Vagina (tissue), 2 donors: ENCODE measurements at regions not wholly inside any gene's neighbourhood (a gene's known extent, or its start where the extent isn't known, plus 50 kb on each side); places are given as distances from the start of the nearest gene placed in this dataset.
"Not testable (repeated sequence)": the region's sequence is repeated elsewhere in the genome, so short reads cannot be mapped to it uniquely, and the experiment has no call there.

ENCODE experiments used
- DNase-seq, 2 donors: peaks; one replicate each; pipeline ENCODE4 v3.0.0-alpha.2; 2017; ENCODE audit errors: extremely low spot score in 2 of 2
- H3K27ac ChIP-seq: fragments of 200-600 bp; sonication (generic); one replicate; pipeline ENCODE4 v1.5.1; 2019
- H3K27me3 ChIP-seq: fragments of 200-600 bp; sonication (generic); one replicate; pipeline ENCODE4 v1.5.1; 2019
- H3K36me3 ChIP-seq, 2 donors: fragments of 200-600 bp; sonication (generic); one replicate each; pipeline ENCODE4 v1.5.1; 2017 to 2019
- H3K4me1 ChIP-seq: fragments of 200-600 bp; sonication (generic); one replicate; pipeline ENCODE4 v1.5.1; 2019
- H3K4me3 ChIP-seq, 2 donors: fragments of 200-600 bp; sonication (generic); 1 replicate in 1 of 2; 2 replicates in 1 of 2; pipeline ENCODE4 v1.5.1; 2016 to 2019
- H3K9me3 ChIP-seq: fragments of 200-600 bp; sonication (generic); one replicate; pipeline ENCODE4 v1.5.1; 2019
- CTCF ChIP-seq, 3 experiments: fragments of 450-650 bp in 2 of 3; fragments of 200-600 bp in 1 of 3; sonication (generic) in 1 of 3; IDR thresholded peaks; one replicate each; pipeline ENCODE4 v1.5.1; 2017 to 2019; ENCODE audit warnings: antibody characterized with exemption in 3 of 3, mild to moderate bottlenecking in 2 of 3, moderate library complexity in 2 of 3
- POLR2A ChIP-seq, 2 donors: fragments of 450-650 bp; IDR thresholded peaks; one replicate each; pipeline ENCODE4 v1.6.1; 2017; ENCODE audit warnings: antibody characterized with exemption in 2 of 2, mild to moderate bottlenecking in 2 of 2, moderate library complexity in 2 of 2
- POLR2AphosphoS5 ChIP-seq, 2 donors: sonication (generic); formaldehyde crosslinking; IDR thresholded peaks; one replicate each; pipeline ENCODE4 v1.9.0; 2017; ENCODE audit warnings: antibody characterized with exemption in 2 of 2, mild to moderate bottlenecking in 2 of 2, low read depth in 1 of 2; ENCODE audit not compliant: insufficient read depth in 1 of 2
- intact Hi-C: fragments of 100-400 bp; cut with DNase I; formaldehyde crosslinking; loops from one replicate; pipeline ENCODE4 v1.15.1; 2023

- H3K36me3 ChIP-seq: no peaks in the 10 kb centered on the region
- no peaks in the 10 kb centered on the region for H3K27me3 ChIP-seq
- no peak overlapping the region for H3K4me3 ChIP-seq
- TF ChIP-seq POLR2AphosphoS5 (IDR thresholded peaks at IDR 0.05; ENCODE audit: insufficient read depth in 1 of 2, low read depth in 1 of 2): no peak
- TF ChIP-seq CTCF (IDR thresholded peaks at IDR 0.05): no peak
- TF ChIP-seq POLR2A (IDR thresholded peaks at IDR 0.05): no peak
- intact Hi-C loops: loop anchor here (10.0 kb wide), 1 partner anchor 197 kb away; no protein-coding TSS in a partner anchor
- H3K27ac ChIP-seq: no peak overlapping the region
- no peak for DNase-seq
- no peaks in the 10 kb centered on the region for H3K4me1 ChIP-seq
- H3K9me3 ChIP-seq: no peaks in the 10 kb centered on the region
Measured at GRCh38 chr1:200288226-200288625, 121.6 kb downstream of the ZNF281 start.

DNA sequence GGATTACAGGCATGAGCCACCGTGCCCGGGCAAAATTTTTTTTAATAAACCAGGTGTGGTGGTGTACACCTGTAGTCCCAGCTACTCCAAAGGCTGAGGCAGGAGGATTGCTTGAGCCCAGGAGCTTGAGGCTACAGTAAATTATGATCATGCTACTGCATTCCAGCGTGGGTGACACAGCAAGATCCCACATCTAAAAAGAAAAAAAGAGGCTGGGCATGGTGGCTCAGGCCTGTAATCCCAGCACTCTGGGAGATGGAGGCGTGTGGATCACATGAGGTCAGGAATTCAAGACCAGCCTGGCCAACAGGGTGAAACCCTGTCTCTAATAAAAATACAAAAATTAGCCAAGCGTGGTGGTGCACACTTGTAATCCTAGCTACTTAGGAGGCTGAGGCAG is 125.6 kb downstream of the ZNF281 start:
- not testable (repeated sequence) for H3K9me3 ChIP-seq, H3K4me3 ChIP-seq, H3K27me3 ChIP-seq, H3K27ac ChIP-seq, H3K36me3 ChIP-seq, H3K4me1 ChIP-seq, DNase-seq
- intact Hi-C loops: loop anchor here (10.0 kb wide), 1 partner anchor 201 kb away; no protein-coding TSS in a partner anchor

DNA sequence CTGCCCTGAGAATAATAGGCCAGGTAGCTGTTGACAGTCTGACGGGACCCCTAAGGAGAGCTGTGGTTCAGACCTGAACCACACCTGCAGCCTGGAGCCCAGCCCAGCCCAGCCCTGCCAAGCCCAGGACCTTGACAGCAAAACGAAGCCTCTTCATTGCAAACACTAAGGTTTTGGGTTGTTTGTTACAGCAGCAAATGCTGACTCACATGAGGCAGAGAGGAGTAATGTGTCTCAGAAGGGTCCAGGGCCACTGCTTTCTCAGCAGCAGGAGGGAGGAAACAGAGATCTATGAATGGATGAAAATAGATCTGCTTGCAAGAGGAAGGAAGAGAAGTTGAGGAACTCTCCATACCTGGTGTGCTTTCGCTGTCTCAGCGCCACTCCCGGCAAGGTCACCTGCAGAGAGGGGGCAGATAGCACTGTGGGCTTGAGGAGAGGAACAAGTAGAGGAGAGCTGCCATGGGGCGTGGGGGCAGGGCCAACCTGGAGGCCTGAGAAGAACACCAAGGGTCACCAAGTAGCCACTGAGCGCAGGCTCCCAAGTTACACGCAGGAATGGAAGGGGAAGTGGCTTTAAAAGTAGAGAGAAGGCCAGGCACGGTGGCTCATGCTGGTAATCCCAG is 127.2 kb downstream of the ZNF281 start:
- no peaks in the 10 kb centered on the region for H3K27me3 ChIP-seq
- no peak for TF ChIP-seq CTCF (IDR thresholded peaks at IDR 0.05)
- no peak for TF ChIP-seq POLR2A (IDR thresholded peaks at IDR 0.05)
- TF ChIP-seq POLR2AphosphoS5 (IDR thresholded peaks at IDR 0.05; ENCODE audit: insufficient read depth in 1 of 2, low read depth in 1 of 2): no peak
- no peak overlapping the region for H3K4me3 ChIP-seq
- H3K36me3 ChIP-seq: no peaks in the 10 kb centered on the region
- no peaks in the 10 kb centered on the region for H3K9me3 ChIP-seq
- intact Hi-C loops: loop anchor here (10.0 kb wide), 1 partner anchor 202 kb away; no protein-coding TSS in a partner anchor
- no peak overlapping the region for H3K27ac ChIP-seq
- H3K4me1 ChIP-seq: no peaks in the 10 kb centered on the region
- no peak for DNase-seq

DNA sequence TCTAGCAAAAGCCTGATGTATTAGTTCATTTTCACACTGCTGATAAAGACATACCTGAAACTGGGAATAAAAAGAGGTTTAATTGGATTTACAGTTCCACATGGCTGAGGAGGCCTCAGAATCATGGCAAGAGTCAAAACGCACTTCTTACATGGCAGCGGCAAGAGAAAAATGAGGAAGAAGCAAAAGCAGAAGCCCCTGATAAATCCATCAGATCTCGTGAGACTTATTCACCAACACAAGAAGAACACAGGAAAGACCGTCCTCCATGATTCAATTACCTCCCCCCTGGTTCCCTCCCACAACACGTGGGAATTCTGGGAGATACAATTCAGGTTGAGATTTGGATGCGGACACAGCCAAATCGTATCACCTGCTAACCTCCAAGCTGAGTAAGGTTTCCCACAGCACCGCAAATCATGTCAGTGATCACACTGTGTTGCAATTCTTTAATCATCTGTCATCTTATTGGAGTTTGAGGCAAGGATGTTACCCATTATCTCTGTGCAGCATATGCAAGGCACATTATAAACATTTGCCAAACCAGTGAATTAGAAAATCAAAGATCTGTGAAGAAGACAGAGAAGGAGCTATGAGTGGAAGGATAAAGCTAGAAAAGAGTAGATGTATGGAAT is 128.5 kb downstream of the ZNF281 start:
- no peaks in the 10 kb centered on the region for H3K36me3 ChIP-seq
- no peak for DNase-seq
- H3K9me3 ChIP-seq: no peaks in the 10 kb centered on the region
- H3K4me1 ChIP-seq: no peaks in the 10 kb centered on the region
- H3K4me3 ChIP-seq: no peak overlapping the region
- H3K27me3 ChIP-seq: no peaks in the 10 kb centered on the region
- intact Hi-C loops: loop anchor here (10.0 kb wide), 1 partner anchor 203 kb away; no protein-coding TSS in a partner anchor
- H3K27ac ChIP-seq: no peak overlapping the region
- TF ChIP-seq POLR2AphosphoS5 (IDR thresholded peaks at IDR 0.05; ENCODE audit: insufficient read depth in 1 of 2, low read depth in 1 of 2) (no peak), POLR2A (IDR thresholded peaks at IDR 0.05) (no peak), CTCF (IDR thresholded peaks at IDR 0.05) (no peak)

DNA sequence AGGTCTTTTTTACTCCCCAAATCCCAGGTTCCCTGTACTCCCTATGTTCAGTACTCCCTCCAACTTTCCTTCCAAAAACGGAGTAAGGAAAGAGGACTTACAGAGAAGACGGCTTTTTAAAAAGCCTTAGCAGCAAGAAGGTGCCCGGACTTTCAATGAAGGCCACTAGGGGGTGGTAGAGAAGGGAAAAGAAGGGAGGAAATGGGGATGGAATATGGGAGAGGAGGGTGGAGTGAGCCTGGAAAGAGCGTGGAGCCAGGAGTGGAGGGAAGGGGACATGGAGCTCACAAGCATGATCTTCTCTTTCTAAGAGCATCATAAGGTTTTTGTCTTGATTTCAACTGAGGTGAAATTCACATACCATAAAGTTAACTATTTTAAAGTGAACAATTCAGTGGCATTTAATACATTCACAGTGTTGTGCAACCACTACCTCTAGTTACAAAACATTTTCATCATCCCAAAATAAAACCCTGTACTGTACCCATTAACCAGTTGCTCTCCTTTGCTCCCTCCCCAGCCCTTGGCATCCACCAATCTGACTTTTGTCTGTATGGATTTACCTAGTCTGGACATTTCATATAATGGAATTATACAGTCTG is 129.9 kb downstream of the ZNF281 start:
- Histone ChIP-seq H3K4me1 (no peaks in the 10 kb centered on the region), H3K4me3 (no peak overlapping the region), H3K9me3 (no peaks in the 10 kb centered on the region), H3K27ac (no peak overlapping the region), H3K36me3 (no peaks in the 10 kb centered on the region), H3K27me3 (no peaks in the 10 kb centered on the region)
- intact Hi-C loops: loop anchor here (5.0 to 10.0 kb wide), 2 partner anchors 205 to 1523 kb away; no protein-coding TSS in a partner anchor
- TF ChIP-seq POLR2AphosphoS5 (IDR thresholded peaks at IDR 0.05; ENCODE audit: insufficient read depth in 1 of 2, low read depth in 1 of 2) (no peak), CTCF (IDR thresholded peaks at IDR 0.05) (peak in 2 of 3 experiments; percentile 34 to 61)
- DNase-seq: no peak
